Type B pancreatic cell (in vitro differentiated cells): ENCODE measurements at regions not wholly inside any gene's neighbourhood (a gene's known extent, or its start where the extent isn't known, plus 50 kb on each side); places are given as distances from the start of the nearest gene placed in this dataset.

Experiments
- DNase-seq: peaks from one replicate; pipeline ENCODE4 v3.0.0; 2021; ENCODE audit warnings: mixed read lengths; ENCODE audit not compliant: unreplicated experiment; ENCODE audit errors: extremely low spot score
- H3K27ac Mint-ChIP-seq: 2 replicates; pipeline ENCODE4 v1.8.0; 2021; ENCODE audit warnings: mild to moderate bottlenecking, mixed read lengths
- H3K27me3 Mint-ChIP-seq: 2 replicates; pipeline ENCODE4 v1.8.0; 2021; ENCODE audit warnings: mixed read lengths
- H3K36me3 Mint-ChIP-seq: 2 replicates; pipeline ENCODE4 v1.8.0; 2021; ENCODE audit warnings: mixed read lengths
- H3K4me1 Mint-ChIP-seq: one replicate; pipeline ENCODE4 v1.8.0; 2021; ENCODE audit warnings: mixed read lengths; ENCODE audit not compliant: unreplicated experiment
- H3K4me3 Mint-ChIP-seq: 2 replicates; pipeline ENCODE4 v1.8.0; 2021; ENCODE audit warnings: mild to moderate bottlenecking, mixed read lengths
- H3K9me3 Mint-ChIP-seq: 2 replicates; pipeline ENCODE4 v1.8.0; 2021; ENCODE audit warnings: mixed read lengths
- CTCF ChIP-seq: fragments of 200-600 bp; sonication (generic); conservative IDR thresholded peaks from 2 replicates; pipeline ENCODE4 v1.5.0; 2021; ENCODE audit warnings: antibody characterized with exemption, mild to moderate bottlenecking

- H3K27me3 Mint-ChIP-seq, result no peaks in the 10 kb centered on the region
- DNase-seq, result no peak
- TF ChIP-seq CTCF, result no peak
- H3K36me3 Mint-ChIP-seq, result no peaks in the 10 kb centered on the region
- no peaks in the 10 kb centered on the region for H3K4me1 Mint-ChIP-seq
- peaks cover 15% of the 10 kb centered on the region for H3K9me3 Mint-ChIP-seq
- H3K4me3 Mint-ChIP-seq, result no peak overlapping the region
- H3K27ac Mint-ChIP-seq, result no peak overlapping the region
Measured at GRCh38 chr12:97292588-97292987, 170.0 kb upstream of the RMST start.

- H3K27me3 Mint-ChIP-seq, result no peaks in the 10 kb centered on the region
- no peak overlapping the region for H3K27ac Mint-ChIP-seq
- no peak for TF ChIP-seq CTCF
- H3K4me1 Mint-ChIP-seq, result no peaks in the 10 kb centered on the region
- DNase-seq, result no peak
- peaks cover 19% of the 10 kb centered on the region for H3K9me3 Mint-ChIP-seq
- H3K4me3 Mint-ChIP-seq, result no peak overlapping the region
- no peaks in the 10 kb centered on the region for H3K36me3 Mint-ChIP-seq
Measured at GRCh38 chr12:97293541-97293940, 169.1 kb upstream of the RMST start.

- H3K36me3 Mint-ChIP-seq, result no peaks in the 10 kb centered on the region
- no peaks in the 10 kb centered on the region for H3K27me3 Mint-ChIP-seq
- peaks cover 11% of the 10 kb centered on the region for H3K9me3 Mint-ChIP-seq
- H3K27ac Mint-ChIP-seq, result no peak overlapping the region
- peaks cover 5% of the 10 kb centered on the region for H3K4me1 Mint-ChIP-seq
- TF ChIP-seq CTCF, result no peak
- no peak overlapping the region for H3K4me3 Mint-ChIP-seq
- DNase-seq, result no peak
Measured at GRCh38 chr12:97299847-97300246, 162.8 kb upstream of the RMST start.

GRCh38 chr12:97300431-97300830 is 162.2 kb upstream of the RMST start:
- Mint-ChIP-seq H3K36me3 (no peaks in the 10 kb centered on the region), H3K4me3 (no peak overlapping the region), H3K27me3 (no peaks in the 10 kb centered on the region), H3K27ac (no peak overlapping the region), H3K9me3 (peaks cover 7% of the 10 kb centered on the region), H3K4me1 (peaks cover 5% of the 10 kb centered on the region)
- DNase-seq, result no peak
- no peak for TF ChIP-seq CTCF

- no peak for TF ChIP-seq CTCF
- H3K9me3 Mint-ChIP-seq, result peaks cover 7% of the 10 kb centered on the region
- no peaks in the 10 kb centered on the region for H3K36me3 Mint-ChIP-seq
- peaks cover 5% of the 10 kb centered on the region for H3K4me1 Mint-ChIP-seq
- no peak overlapping the region for H3K4me3 Mint-ChIP-seq
- H3K27me3 Mint-ChIP-seq, result no peaks in the 10 kb centered on the region
- H3K27ac Mint-ChIP-seq, result no peak overlapping the region
- no peak for DNase-seq
Measured at GRCh38 chr12:97300891-97301290, 161.7 kb upstream of the RMST start.

GRCh38 chr12:97301576-97301975 is 161.0 kb upstream of the RMST start:
- no peak overlapping the region for H3K4me3 Mint-ChIP-seq
- H3K27ac Mint-ChIP-seq, result no peak overlapping the region

More at GRCh38 chr12:97301576-97301975, 161.0 kb upstream of the RMST start:
- Mint-ChIP-seq H3K9me3 (peaks cover 7% of the 10 kb centered on the region), H3K36me3 (no peaks in the 10 kb centered on the region), H3K27me3 (peaks cover 3% of the 10 kb centered on the region), H3K4me1 (peaks cover 5% of the 10 kb centered on the region)
- no peak for DNase-seq
- TF ChIP-seq CTCF, result no peak
